GM23338 (cell line): ENCODE measurements at regions not wholly inside any gene's neighbourhood (a gene's known extent, or its start where the extent isn't known, plus 50 kb on each side); places are given as distances from the start of the nearest gene placed in this dataset.

Experiments
- ATAC-seq: fragments of 200-7000 bp; cut with Tn5 transposase; 3 replicates; pipeline ENCODE4 v1.9.1; 2020
- DNase-seq: peaks from one replicate; pipeline ENCODE4 v3.0.0-alpha.2; 2015; ENCODE audit warnings: low spot score
- H2AFZ ChIP-seq: fragments of 200-600 bp; sonication (generic); 2 replicates; pipeline ENCODE4 v1.8.0; 2016; ENCODE audit warnings: antibody characterized with exemption, mild to moderate bottlenecking, moderate library complexity
- H3F3A ChIP-seq: fragments of 200-600 bp; sonication (generic); replicated peaks from 2 replicates; pipeline ENCODE4 v1.8.0; 2017; ENCODE audit warnings: antibody characterized with exemption, mixed run types, low read depth
- H3K27ac ChIP-seq: fragments of 200-600 bp; sonication (generic); 2 replicates; pipeline ENCODE4 v1.6.1; 2016; ENCODE audit warnings: low read depth
- H3K27me3 ChIP-seq: fragments of 200-600 bp; sonication (generic); 2 replicates; pipeline ENCODE4 v1.8.0; 2016; ENCODE audit warnings: mild to moderate bottlenecking, mixed run types, moderate library complexity; ENCODE audit not compliant: insufficient read depth
- H3K36me3 ChIP-seq: fragments of 200-600 bp; sonication (generic); 2 replicates; pipeline ENCODE4 v1.8.0; 2016; ENCODE audit warnings: mild to moderate bottlenecking; ENCODE audit not compliant: insufficient read depth
- H3K4me1 ChIP-seq: fragments of 200-600 bp; sonication (generic); 2 replicates; pipeline ENCODE4 v1.8.0; 2016; ENCODE audit warnings: mild to moderate bottlenecking, moderate library complexity; ENCODE audit not compliant: insufficient read depth
- H3K4me2 ChIP-seq: fragments of 200-600 bp; sonication (generic); 2 replicates; pipeline ENCODE4 v1.7.1; 2017; ENCODE audit warnings: mixed run types
- H3K4me3 ChIP-seq: fragments of 200-600 bp; sonication (generic); 2 replicates; pipeline ENCODE4 v1.6.1; 2016; ENCODE audit warnings: mixed run types
- H3K79me2 ChIP-seq: fragments of 200-600 bp; sonication (generic); replicated peaks from 2 replicates; pipeline ENCODE4 v1.8.0; 2017; ENCODE audit warnings: mild to moderate bottlenecking; ENCODE audit not compliant: insufficient read depth
- H3K9me2 ChIP-seq: fragments of 200-600 bp; sonication (generic); 2 replicates; pipeline ENCODE4 v1.8.0; 2017; ENCODE audit not compliant: insufficient read depth
- H4K20me1 ChIP-seq: fragments of 200-600 bp; sonication (generic); replicated peaks from 2 replicates; pipeline ENCODE4 v1.8.0; 2017; ENCODE audit warnings: mild to moderate bottlenecking; ENCODE audit not compliant: insufficient read depth
- H3K27ac Mint-ChIP-seq: 2 replicates; pipeline ENCODE4 v1.8.0; 2020; ENCODE audit warnings: inconsistent platforms, mild to moderate bottlenecking, moderate library complexity, mixed read lengths
- H3K27me3 Mint-ChIP-seq: 3 replicates; pipeline ENCODE4 v1.8.0; 2022; ENCODE audit warnings: low read depth, mild to moderate bottlenecking, moderate library complexity, mixed read lengths, inconsistent platforms; ENCODE audit not compliant: insufficient read depth, poor library complexity
- H3K36me3 Mint-ChIP-seq: 3 replicates; pipeline ENCODE4 v1.8.0; 2021; ENCODE audit warnings: low read depth, mild to moderate bottlenecking, inconsistent platforms, moderate library complexity, mixed read lengths
- H3K4me1 Mint-ChIP-seq: 3 replicates; pipeline ENCODE4 v1.8.0; 2020; ENCODE audit warnings: mild to moderate bottlenecking, inconsistent platforms, mixed read lengths
- H3K4me3 Mint-ChIP-seq: 3 replicates; pipeline ENCODE4 v1.8.0; 2021; ENCODE audit warnings: moderate library complexity, mild to moderate bottlenecking, inconsistent platforms, mixed read lengths
- H3K9me3 Mint-ChIP-seq: 3 replicates; pipeline ENCODE4 v1.8.0; 2020; ENCODE audit warnings: moderate library complexity, mild to moderate bottlenecking, inconsistent platforms, mixed read lengths
- CREB1 ChIP-seq: fragments of 250-450 bp; sonication (Bioruptor Pico); IDR thresholded peaks from 2 replicates; pipeline ENCODE4 v1.5.0; 2020; ENCODE audit warnings: low read depth, mild to moderate bottlenecking, moderate library complexity
- CTCF ChIP-seq, 2 experiments: fragments of 200-600 bp in 1 of 2; sonication (generic) in 1 of 2; conservative IDR thresholded peaks; 2 replicates each; pipeline versions ENCODE4 v1.5.1 to v1.6.1; 2016 to 2017; ENCODE audit warnings: antibody characterized with exemption in 2 of 2, low read depth in 2 of 2, mild to moderate bottlenecking in 2 of 2, moderate library complexity in 1 of 2
- EZH2 ChIP-seq: fragments of 200-600 bp; sonication (generic); IDR thresholded peaks from one replicate; pipeline ENCODE4 v1.8.0; 2017; ENCODE audit warnings: antibody characterized with exemption, mild to moderate bottlenecking, low read depth; ENCODE audit not compliant: unreplicated experiment
- EZH2phosphoT487 ChIP-seq: fragments of 200-600 bp; sonication (generic); IDR thresholded peaks from one replicate; pipeline ENCODE4 v1.8.1; 2018; ENCODE audit warnings: antibody characterized with exemption; ENCODE audit not compliant: unreplicated experiment
- JUNB ChIP-seq: IDR thresholded peaks from one replicate; pipeline ENCODE4 v1.6.1; 2016; ENCODE audit warnings: antibody characterized with exemption; ENCODE audit not compliant: unreplicated experiment
- NANOG ChIP-seq: IDR thresholded peaks from 2 replicates; pipeline ENCODE4 v1.6.1; 2016; ENCODE audit warnings: antibody characterized with exemption, borderline replicate concordance
- REST ChIP-seq: IDR thresholded peaks from one replicate; pipeline ENCODE4 v1.6.1; 2018; ENCODE audit warnings: antibody characterized with exemption; ENCODE audit not compliant: unreplicated experiment
- STAT1 ChIP-seq: IDR thresholded peaks from one replicate; pipeline ENCODE4 v1.6.1; 2016; ENCODE audit warnings: antibody characterized with exemption; ENCODE audit not compliant: unreplicated experiment
- ZNF114 ChIP-seq: fragments of 250-450 bp; sonication (Bioruptor Pico); IDR thresholded peaks from 2 replicates; pipeline ENCODE4 v1.5.0; 2020; ENCODE audit warnings: mild to moderate bottlenecking, moderate library complexity

- TF ChIP-seq EZH2, result no peak
- TF ChIP-seq JUNB, result no peak
- TF ChIP-seq EZH2phosphoT487, result no peak
Observed at GRCh38 chr12:85448031-85448430, 168.0 kb downstream of the ALX1 start (continued).

DNA sequence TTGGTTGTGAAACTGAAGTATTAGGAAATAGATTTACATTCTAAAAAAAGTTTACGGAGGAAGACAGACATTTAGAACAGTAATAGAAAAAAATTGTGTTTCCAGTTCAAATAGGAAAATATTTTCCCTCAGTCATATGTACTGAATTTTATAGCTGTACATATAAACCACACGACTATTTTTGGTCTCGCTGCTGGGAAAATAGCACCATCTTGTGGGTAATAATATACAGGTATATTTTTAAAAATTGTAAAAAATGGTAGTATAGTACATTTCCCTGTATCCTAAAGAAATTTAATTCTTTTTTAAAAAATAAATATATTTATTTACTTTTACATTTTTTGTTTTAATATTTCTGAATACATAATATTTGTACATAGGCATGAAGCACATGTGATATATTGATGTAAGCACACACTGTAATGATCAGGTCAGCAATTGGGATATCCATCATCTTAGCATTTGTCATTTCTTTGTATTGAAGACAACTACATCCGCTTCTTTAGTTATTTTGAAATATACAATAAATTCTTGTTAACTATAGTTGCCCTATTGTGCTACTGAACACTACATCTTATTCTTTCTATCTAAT is 168.6 kb downstream of the ALX1 start:
- no peak for ATAC-seq
- H2AFZ ChIP-seq, result no peak overlapping the region

More for the DNA sequence above, 168.6 kb downstream of the ALX1 start:
- peaks cover 10% of the 10 kb centered on the region; the same call in 2 of the 3 replicates for H3K4me1 Mint-ChIP-seq
- DNase-seq, result no peak
- Histone ChIP-seq H3K27ac (no peak overlapping the region), H3K27me3 (no peaks in the 10 kb centered on the region), H3K79me2 (no peaks in the 10 kb centered on the region), H3K4me3 (no peak overlapping the region), H3K4me1 (no peaks in the 10 kb centered on the region; the same call in 1 of the 2 replicates), H3K36me3 (no peaks in the 10 kb centered on the region), H3K4me2 (no peak overlapping the region), H3F3A (no peaks in the 10 kb centered on the region), H3K9me2 (no peaks in the 10 kb centered on the region), H4K20me1 (no peaks in the 10 kb centered on the region)
- TF ChIP-seq JUNB, result no peak
- peak; percentile 40 to 54; a peak in 3 of 4 replicates for TF ChIP-seq CTCF (conservative IDR thresholded peaks at IDR 0.05; ENCODE audit: low read depth in 2 of 2)
- no peak for TF ChIP-seq STAT1
- TF ChIP-seq NANOG, result no peak
- no peak for TF ChIP-seq EZH2
- no peak for TF ChIP-seq REST
- no peak for TF ChIP-seq ZNF114
- no peak for TF ChIP-seq CREB1 (CRISPR knock-in tag)
- TF ChIP-seq EZH2phosphoT487, result no peak
- H3K27ac Mint-ChIP-seq, result no peak overlapping the region
- H3K9me3 Mint-ChIP-seq, result no peaks in the 10 kb centered on the region
- no peaks in the 10 kb centered on the region for H3K36me3 Mint-ChIP-seq
- no peaks in the 10 kb centered on the region for H3K27me3 Mint-ChIP-seq
- H3K4me3 Mint-ChIP-seq, result no peak overlapping the region
